HG03108 (cell line): ENCODE measurements at regions not wholly inside any gene's neighbourhood (a gene's known extent, or its start where the extent isn't known, plus 50 kb on each side); places are given as distances from the start of the nearest gene placed in this dataset.
"Not testable (repeated sequence)": the region's sequence is repeated elsewhere in the genome, so short reads cannot be mapped to it uniquely, and the experiment has no call there.

Experiments
- ATAC-seq: cut with Tn5 transposase; IDR thresholded peaks from one replicate; pipeline ENCODE4 v1.9.1; 2021; ENCODE audit warnings: moderate library complexity; ENCODE audit not compliant: unreplicated experiment

DNA sequence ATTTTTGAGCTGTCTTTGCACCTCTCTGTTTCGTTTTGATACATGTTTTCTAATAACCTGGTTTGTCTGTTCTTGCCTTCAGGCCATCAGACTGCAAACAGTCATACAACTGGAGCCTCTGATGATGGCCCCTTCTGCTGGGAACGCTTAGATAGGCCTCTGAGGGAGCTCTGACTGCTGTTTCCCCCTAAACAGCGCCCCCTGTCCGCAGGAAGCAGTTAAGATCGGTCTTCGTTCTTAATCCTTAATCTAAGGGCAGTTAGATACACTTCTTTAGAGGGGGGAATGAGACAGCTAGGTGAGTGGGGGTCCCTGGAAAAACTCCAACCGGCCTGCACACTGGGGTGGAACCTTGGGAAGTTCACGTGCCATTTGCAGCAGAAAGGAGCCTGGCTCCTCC, 1338.8 kb upstream of the SEL1L start:
- no peak for ATAC-seq

- ATAC-seq: no peak
These were observed 1345.3 kb upstream of the SEL1L start for GRCh38 chr14:82878951-82879350.

- no peak for ATAC-seq
These were observed 1346.4 kb upstream of the SEL1L start for GRCh38 chr14:82879949-82880535.

GRCh38 chr14:82886670-82887069, 1353.0 kb upstream of the SEL1L start:
- ATAC-seq: no peak

DNA sequence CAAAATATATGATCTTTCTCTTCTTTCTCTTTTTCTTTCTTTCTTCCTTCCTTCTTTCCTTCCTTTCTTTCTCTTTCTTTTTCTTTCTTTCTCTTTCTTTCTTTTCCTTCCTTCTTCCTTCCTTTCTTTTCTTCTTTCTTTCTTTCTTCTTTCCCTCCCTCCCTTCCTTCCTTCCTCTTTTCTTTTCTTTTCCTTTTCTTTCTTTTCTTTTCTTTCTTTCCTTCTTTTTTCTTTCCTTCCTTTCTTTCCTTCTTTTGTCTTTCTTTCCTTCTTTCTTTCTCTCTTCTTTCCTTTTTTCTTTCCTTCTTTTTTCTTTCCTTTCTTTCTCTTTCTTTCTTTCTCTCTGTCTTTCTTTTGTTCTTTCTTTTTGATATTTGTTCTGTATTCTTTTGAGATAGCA, 1356.0 kb upstream of the SEL1L start:
- ATAC-seq: no peak

DNA sequence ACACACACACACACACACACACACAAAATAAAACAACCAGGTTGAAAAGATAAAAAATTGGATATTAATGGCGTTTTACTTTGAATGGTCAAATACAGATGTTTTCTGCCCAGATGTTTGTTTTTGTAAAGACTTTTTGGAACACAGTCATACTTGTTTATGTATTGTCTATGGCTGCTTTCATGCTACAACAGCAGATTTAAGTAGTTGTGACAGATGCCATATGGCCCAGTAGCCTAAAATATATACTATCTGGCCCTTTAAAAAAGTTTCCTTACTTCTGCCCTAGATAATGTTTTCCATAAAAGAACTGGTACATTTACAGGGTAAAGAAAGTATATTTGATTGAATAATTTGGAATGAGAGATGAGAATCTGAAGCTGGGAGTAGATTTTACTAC, 1362.8 kb upstream of the SEL1L start:
- no peak for ATAC-seq

GRCh38 chr14:82897469-82898308, 1364.0 kb upstream of the SEL1L start:
- no peak for ATAC-seq

- ATAC-seq: no peak
These were observed 1372.1 kb upstream of the SEL1L start for GRCh38 chr14:82905762-82906161.

GRCh38 chr14:82911930-82912329, 1378.3 kb upstream of the SEL1L start:
- ATAC-seq: no peak

DNA sequence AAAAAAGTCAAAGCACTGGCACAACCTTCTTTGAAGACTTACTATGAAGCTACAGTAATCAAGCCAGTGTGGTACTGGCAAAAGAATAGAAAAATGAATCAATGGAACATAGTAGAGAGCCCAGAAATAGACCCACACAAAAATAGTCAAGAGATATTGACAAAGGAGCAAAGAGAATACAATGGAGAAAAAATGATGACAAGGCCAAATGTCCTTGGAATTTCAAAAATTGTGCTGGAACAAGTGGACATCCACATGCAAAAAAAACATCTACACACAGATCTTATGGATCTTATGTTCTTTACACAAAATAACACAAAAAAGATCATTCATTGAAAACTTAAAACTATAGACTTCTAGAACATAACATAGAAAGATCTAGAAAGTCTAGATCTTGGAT, 1379.7 kb upstream of the SEL1L start:
- no peak for ATAC-seq

- no peak for ATAC-seq
These were observed 1381.7 kb upstream of the SEL1L start for GRCh38 chr14:82915381-82915780.

DNA sequence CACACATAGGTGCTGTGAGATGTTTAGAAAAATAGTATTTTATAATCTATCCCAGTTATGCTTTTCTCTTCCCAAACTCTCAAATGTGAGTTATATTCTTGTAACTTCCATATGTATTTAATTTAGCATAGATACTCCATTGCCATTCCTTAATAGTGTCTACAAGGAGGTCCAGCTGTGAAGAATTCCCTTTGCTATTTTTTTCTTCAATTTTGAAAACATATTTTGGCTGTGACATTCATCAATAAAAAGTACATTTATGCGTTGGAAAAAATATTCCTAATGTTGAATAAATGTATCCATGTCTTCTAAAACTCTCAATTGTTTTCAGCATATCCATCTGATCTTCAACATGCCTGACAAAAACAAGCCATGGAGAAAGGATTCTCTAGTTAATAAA, 1402.0 kb upstream of the SEL1L start:
- ATAC-seq: no peak

DNA sequence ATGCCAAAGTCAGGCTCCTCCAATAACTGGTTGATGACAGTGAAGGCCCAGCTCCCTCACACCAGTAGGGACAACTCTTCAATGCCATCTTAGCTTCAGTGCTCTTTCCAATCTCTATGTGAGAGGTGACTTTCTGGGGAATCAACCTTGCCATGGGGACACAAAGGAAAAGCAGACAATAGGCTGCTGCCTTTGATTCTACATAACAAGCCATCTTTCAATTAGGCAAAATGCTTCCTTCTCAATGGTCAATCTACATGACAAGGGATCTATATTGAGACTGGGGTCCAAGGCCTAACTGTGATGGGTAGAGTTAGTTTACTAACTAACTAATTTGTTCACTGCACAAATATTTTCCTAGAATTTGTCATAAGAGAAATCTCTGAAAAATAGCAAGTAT, 1417.5 kb upstream of the SEL1L start:
- no peak for ATAC-seq

GRCh38 chr14:82963756-82964155, 1430.1 kb upstream of the SEL1L start:
- ATAC-seq: no peak

DNA sequence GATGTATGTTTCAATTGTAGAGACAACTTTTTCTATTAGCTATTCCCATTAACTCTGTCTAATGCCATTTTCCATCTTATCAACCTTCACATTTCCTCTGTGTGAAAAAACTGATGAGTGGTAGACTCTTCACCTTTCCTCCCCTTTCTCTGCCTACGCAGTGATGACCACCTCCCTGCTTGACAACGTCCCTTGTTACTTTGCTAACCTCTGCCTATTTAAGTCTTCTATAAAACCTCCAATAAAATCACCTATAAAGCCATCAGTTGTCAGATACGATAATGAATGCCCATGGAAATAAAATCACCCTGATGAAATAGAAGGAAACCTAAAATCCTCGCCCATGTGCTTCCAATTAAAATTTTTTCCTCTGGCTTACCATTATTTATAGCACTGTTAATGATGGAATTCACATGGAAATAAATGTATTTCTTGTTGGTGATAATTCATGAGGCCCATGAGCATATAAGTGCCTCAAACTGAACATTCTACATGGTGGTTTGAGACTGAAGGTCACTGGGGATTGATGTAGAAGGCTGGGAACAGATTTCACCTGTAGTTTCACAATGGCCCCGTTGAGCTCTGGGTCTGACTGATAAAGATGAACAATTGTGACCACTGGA, 1454.0 kb upstream of the SEL1L start:
- no peak for ATAC-seq

- not testable (repeated sequence) for ATAC-seq
These were observed 1460.9 kb upstream of the SEL1L start for GRCh38 chr14:82994547-82994946.

DNA sequence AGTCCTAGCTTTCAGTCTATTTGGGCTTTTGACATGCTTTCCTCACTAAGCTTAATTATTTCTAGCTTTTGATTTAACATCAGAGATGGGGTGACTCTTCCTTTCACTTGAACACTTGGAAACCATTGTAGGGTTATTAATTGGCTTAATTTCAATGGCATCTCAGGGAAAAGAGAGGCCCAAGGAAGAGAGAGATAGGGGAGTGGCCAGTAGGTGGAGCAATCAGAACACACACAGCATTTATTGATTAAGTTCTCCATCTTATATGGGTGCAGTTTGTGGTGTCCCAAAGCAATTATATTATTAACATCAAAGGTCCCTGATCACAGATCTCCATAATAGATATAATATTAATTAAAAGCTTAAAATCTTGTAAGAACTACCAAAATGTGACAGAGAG, 1466.1 kb upstream of the SEL1L start:
- ATAC-seq: no peak

DNA sequence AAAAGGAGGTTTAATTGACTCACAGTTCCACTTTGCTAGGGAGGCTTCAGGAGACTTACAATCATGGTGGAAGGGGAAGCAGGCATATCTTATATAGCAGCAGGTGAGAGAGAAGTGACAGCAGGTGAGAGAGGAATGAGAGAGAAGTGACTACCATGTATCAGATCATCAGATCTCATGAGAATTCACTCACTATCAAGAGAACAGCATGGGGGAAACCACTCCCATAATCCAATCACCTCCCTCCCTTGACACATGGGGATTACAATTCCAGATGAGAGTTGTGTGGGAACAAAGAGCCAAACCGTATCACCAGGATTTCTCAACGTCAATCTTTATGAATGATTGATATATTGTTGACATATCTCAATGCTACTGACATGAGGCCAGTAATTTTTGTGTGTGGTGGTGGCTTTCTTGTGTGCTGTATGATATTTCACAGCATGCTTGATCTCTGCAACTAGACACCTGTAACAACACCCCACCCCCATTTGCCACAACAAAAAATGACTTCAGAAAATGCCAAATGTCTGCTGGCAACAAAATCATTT, 1470.9 kb upstream of the SEL1L start:
- ATAC-seq: no peak

DNA sequence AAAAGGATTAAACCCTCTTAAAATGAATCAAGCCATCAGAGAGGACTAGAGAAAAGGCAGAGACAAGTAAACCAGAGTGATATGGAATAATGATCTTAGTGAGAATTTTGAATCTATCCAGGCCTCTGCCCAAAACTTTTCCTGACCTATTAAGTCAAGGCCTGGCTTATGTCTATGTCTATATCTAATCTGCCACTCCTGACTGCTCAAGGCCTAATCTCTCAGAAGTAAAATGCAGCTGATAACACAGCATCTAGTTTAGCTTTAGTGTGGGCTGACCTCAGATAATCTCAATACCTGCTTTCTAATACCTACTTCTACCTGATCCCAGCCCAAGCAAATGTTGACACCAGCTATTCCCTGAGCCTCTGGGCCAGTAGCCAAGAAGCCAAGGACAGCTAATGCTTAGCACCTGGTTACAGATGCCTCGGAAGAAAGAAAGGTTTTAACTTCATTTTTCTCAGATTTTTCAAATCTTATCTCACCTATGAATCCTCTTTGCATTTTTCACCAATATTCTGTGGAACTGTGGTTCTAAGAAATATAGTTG, 1472.5 kb upstream of the SEL1L start:
- ATAC-seq: no peak

DNA sequence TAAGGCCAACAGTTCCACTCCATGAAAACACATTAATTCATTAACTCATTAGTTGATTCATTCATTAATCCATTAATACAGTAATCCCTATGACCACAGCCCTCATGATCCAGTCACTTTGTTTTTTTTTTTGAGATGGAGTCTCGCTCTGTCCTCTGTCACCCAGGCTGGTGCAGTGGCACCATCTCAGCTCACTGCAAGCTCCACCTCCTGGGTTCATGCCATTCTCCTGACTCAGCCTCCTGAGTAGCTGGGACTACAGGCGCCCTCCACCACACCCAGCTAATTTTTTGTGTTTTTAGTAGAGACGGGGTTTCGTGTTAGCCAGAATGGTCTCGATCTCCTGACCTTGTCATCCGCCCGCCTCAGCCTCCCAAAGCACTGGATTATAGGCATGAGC, 1473.4 kb upstream of the SEL1L start:
- ATAC-seq: not testable (repeated sequence)

GRCh38 chr14:83007641-83008225, 1474.1 kb upstream of the SEL1L start:
- ATAC-seq: no peak
